CD14-positive monocyte (primary cell): ENCODE measurements at regions not wholly inside any gene's neighbourhood (a gene's known extent, or its start where the extent isn't known, plus 50 kb on each side); places are given as distances from the start of the nearest gene placed in this dataset.

Experiments
- DNase-seq, 3 donors: peaks; one replicate each; pipeline ENCODE4 v3.0.0-alpha.2; 2011 to 2022
- H2AFZ ChIP-seq: 2 replicates; pipeline ENCODE4 v1.6.0; 2012; ENCODE audit warnings: mild to moderate bottlenecking, low read depth, low read length, inconsistent platforms; ENCODE audit not compliant: insufficient read depth, poor library complexity, severe bottlenecking
- H3K27ac ChIP-seq, 2 donors: 1 replicate in 1 of 2; 2 replicates in 1 of 2; pipeline ENCODE4 v1.5.1; 2012 to 2013; ENCODE audit warnings: low read length in 2 of 2, control low read depth in 1 of 2, inconsistent platforms in 1 of 2, low read depth in 1 of 2, mild to moderate bottlenecking in 1 of 2
- H3K27me3 ChIP-seq, 2 donors: one replicate each; pipeline versions ENCODE4 v1.6.0 to v1.6.1; 2011 to 2013; ENCODE audit warnings: low read length in 2 of 2; ENCODE audit not compliant: control insufficient read depth in 2 of 2, insufficient read depth in 2 of 2
- H3K36me3 ChIP-seq, 2 donors: replicated peaks in 1 of 2; 1 replicate in 1 of 2; 2 replicates in 1 of 2; pipeline versions ENCODE4 v1.5.1 to v1.6.1; 2012 to 2013; ENCODE audit warnings: low read length in 2 of 2, control low read depth in 1 of 2, inconsistent platforms in 1 of 2, mild to moderate bottlenecking in 1 of 2; ENCODE audit not compliant: insufficient read depth in 2 of 2, control insufficient read depth in 1 of 2
- H3K4me1 ChIP-seq, 2 donors: 1 replicate in 1 of 2; 2 replicates in 1 of 2; pipeline versions ENCODE4 v1.5.1 to v1.6.1; 2012 to 2013; ENCODE audit warnings: low read length in 2 of 2, control low read depth in 1 of 2, inconsistent platforms in 1 of 2, mild to moderate bottlenecking in 1 of 2, moderate library complexity in 1 of 2; ENCODE audit not compliant: insufficient read depth in 2 of 2, control insufficient read depth in 1 of 2
- H3K4me2 ChIP-seq: replicated peaks from 2 replicates; pipeline ENCODE3; 2012; ENCODE audit warnings: low read length, moderate library complexity, mild to moderate bottlenecking; ENCODE audit not compliant: poor library complexity, severe bottlenecking; ENCODE audit errors: extremely low read depth
- H3K4me3 ChIP-seq, 3 experiments: fragments of 200-600 bp in 1 of 3; sonication (generic) in 1 of 3; replicated peaks in 1 of 3; 1 replicate in 2 of 3; 2 replicates in 1 of 3; pipeline ENCODE4 v1.5.1; 2011 to 2013; ENCODE audit warnings: low read length in 3 of 3, mild to moderate bottlenecking in 3 of 3, control low read depth in 2 of 3, low read depth in 2 of 3, inconsistent platforms in 1 of 3, moderate library complexity in 1 of 3
- H3K79me2 ChIP-seq: 2 replicates; pipeline ENCODE4 v1.6.0; 2012; ENCODE audit warnings: mild to moderate bottlenecking, control low read depth, inconsistent platforms, low read length, moderate library complexity; ENCODE audit not compliant: insufficient read depth
- H3K9ac ChIP-seq: 2 replicates; pipeline ENCODE4 v1.6.0; 2017; ENCODE audit warnings: low read length, mild to moderate bottlenecking; ENCODE audit not compliant: insufficient read depth, poor library complexity, severe bottlenecking
- H3K9me3 ChIP-seq, 2 donors: replicated peaks in 1 of 2; 1 replicate in 1 of 2; 2 replicates in 1 of 2; pipeline versions ENCODE4 v1.5.1 to v1.6.1; 2012 to 2013; ENCODE audit warnings: low read length in 2 of 2, control low read depth in 1 of 2; ENCODE audit not compliant: control insufficient read depth in 1 of 2, insufficient read depth in 1 of 2
- H4K20me1 ChIP-seq: 2 replicates; pipeline ENCODE4 v1.6.0; 2012; ENCODE audit warnings: mild to moderate bottlenecking, low read length, control low read depth, moderate library complexity; ENCODE audit not compliant: insufficient read depth
- H3K27ac Mint-ChIP-seq, 7 donors: one replicate each; pipeline ENCODE4 v1.8.0; 2020; ENCODE audit warnings: mild to moderate bottlenecking in 7 of 7, mixed read lengths in 7 of 7, moderate library complexity in 6 of 7, inconsistent platforms in 2 of 7
- H3K27me3 Mint-ChIP-seq, 3 donors: one replicate each; pipeline ENCODE4 v1.8.0; 2021 to 2022; ENCODE audit warnings: low read depth in 3 of 3, mild to moderate bottlenecking in 3 of 3, mixed read lengths in 3 of 3, moderate library complexity in 3 of 3, inconsistent platforms in 1 of 3
- H3K36me3 Mint-ChIP-seq, 2 donors: one replicate each; pipeline ENCODE4 v1.8.0; 2020; ENCODE audit warnings: mixed read lengths in 2 of 2, inconsistent platforms in 1 of 2, mild to moderate bottlenecking in 1 of 2
- H3K4me1 Mint-ChIP-seq: one replicate; pipeline ENCODE4 v1.8.0; 2020; ENCODE audit warnings: mild to moderate bottlenecking, mixed read lengths
- H3K4me3 Mint-ChIP-seq, 2 donors: one replicate each; pipeline ENCODE4 v1.8.0; 2020; ENCODE audit warnings: mild to moderate bottlenecking in 2 of 2, mixed read lengths in 2 of 2, moderate library complexity in 1 of 2
- H3K9me3 Mint-ChIP-seq, 7 donors: one replicate each; pipeline ENCODE4 v1.8.0; 2020 to 2022; ENCODE audit warnings: mixed read lengths in 7 of 7, mild to moderate bottlenecking in 6 of 7, moderate library complexity in 6 of 7, inconsistent platforms in 2 of 7
- CTCF ChIP-seq: fragments of 200-600 bp; IDR thresholded peaks from one replicate; pipeline ENCODE4 v1.8.0; 2022; ENCODE audit warnings: antibody characterized with exemption, mild to moderate bottlenecking
- WGBS: methylation state at CpG from one replicate; pipeline ENCODE4 v1.1.5; 2013; ENCODE audit warnings: missing lambda C conversion rate; ENCODE audit not compliant: insufficient coverage; 5-methylcytosine and 5-hydroxymethylcytosine counted together
- intact Hi-C, 2 donors: fragments of 100-400 bp; cut with micrococcal nuclease; formaldehyde crosslinking; loops; one replicate each; pipeline versions ENCODE4 v1.15.0 to v1.15.1; 2023

- Histone ChIP-seq H3K9ac (no peak overlapping the region), H3K36me3 (no peaks in the 10 kb centered on the region), H3K27ac (no peak overlapping the region), H3K79me2 (no peaks in the 10 kb centered on the region), H3K27me3 (no peaks in the 10 kb centered on the region), H4K20me1 (no peaks in the 10 kb centered on the region), H3K4me2 (no peak overlapping the region), H3K9me3 (no peaks in the 10 kb centered on the region), H3K4me1 (no peaks in the 10 kb centered on the region), H3K4me3 (no peak overlapping the region), H2AFZ (no peak overlapping the region)
- WGBS, result 63% methylated on average over 2 of the region's 4 CpGs
- H3K27ac Mint-ChIP-seq, result no peak overlapping the region
- no peak for DNase-seq
- intact Hi-C loops, result no loop called here
- H3K36me3 Mint-ChIP-seq, result no peaks in the 10 kb centered on the region
- TF ChIP-seq CTCF, result no peak
- no peaks in the 10 kb centered on the region for H3K4me1 Mint-ChIP-seq
- H3K4me3 Mint-ChIP-seq, result no peak overlapping the region
- peaks cover 0 to 2% (median 0%) of the 10 kb centered on the region in 3 donors for H3K27me3 Mint-ChIP-seq
- peaks cover 0 to 3% (median 0%) of the 10 kb centered on the region in 7 donors for H3K9me3 Mint-ChIP-seq
Observed at GRCh38 chr5:105898183-105898582, 1772.6 kb downstream of the EFNA5 start.

GRCh38 chr5:105885266-105885665 lies 1785.5 kb downstream of the EFNA5 start:
- Mint-ChIP-seq H3K27ac (no peak overlapping the region), H3K9me3 (peaks cover 0 to 4% (median 1%) of the 10 kb centered on the region in 7 donors), H3K36me3 (no peaks in the 10 kb centered on the region), H3K4me3 (no peak overlapping the region), H3K4me1 (no peaks in the 10 kb centered on the region), H3K27me3 (no peaks in the 10 kb centered on the region)
- no peak overlapping the region for H2AFZ ChIP-seq
- H3K4me3 ChIP-seq, result no peak overlapping the region
- no peak overlapping the region for H3K9ac ChIP-seq
- no peaks in the 10 kb centered on the region for H3K36me3 ChIP-seq
- H4K20me1 ChIP-seq, result no peaks in the 10 kb centered on the region
- H3K27ac ChIP-seq, result no peak overlapping the region
- H3K4me1 ChIP-seq, result no peaks in the 10 kb centered on the region
- intact Hi-C loops, result no loop called here
- TF ChIP-seq CTCF, result no peak
- H3K27me3 ChIP-seq, result no peaks in the 10 kb centered on the region
- H3K79me2 ChIP-seq, result no peaks in the 10 kb centered on the region
- DNase-seq, result no peak
- H3K9me3 ChIP-seq, result no peaks in the 10 kb centered on the region
- no CpG with 5 or more reads among the region's 1 CpG for WGBS
- no peak overlapping the region for H3K4me2 ChIP-seq
